HG03045 (cell line): ENCODE measurements at regions not wholly inside any gene's neighbourhood (a gene's known extent, or its start where the extent isn't known, plus 50 kb on each side); places are given as distances from the start of the nearest gene placed in this dataset.

ENCODE experiments used
- ATAC-seq: cut with Tn5 transposase; IDR thresholded peaks from one replicate; pipeline ENCODE4 v1.9.1; 2021; ENCODE audit warnings: mild to moderate bottlenecking, moderate library complexity; ENCODE audit not compliant: unreplicated experiment

DNA sequence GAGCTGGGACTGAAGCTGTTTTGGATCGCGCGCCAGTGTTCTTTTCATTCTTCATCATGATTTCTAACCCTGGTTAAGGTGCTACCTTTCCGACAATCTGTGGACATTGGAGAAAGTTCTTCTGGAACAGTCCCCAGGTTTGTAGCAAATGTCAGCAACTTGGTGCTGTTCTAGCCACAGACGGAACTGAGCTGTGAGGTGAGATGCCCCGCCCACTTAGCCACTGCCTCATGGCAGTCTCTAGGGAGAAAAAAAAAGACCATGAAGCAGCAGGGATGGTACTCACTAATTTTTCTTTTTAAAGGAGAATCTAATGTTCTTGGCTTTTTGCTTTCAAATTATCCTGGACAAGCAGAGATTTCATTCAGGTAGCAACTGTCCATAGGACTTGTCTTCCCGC is 72.1 kb upstream of the STK32A start:
- no peak for ATAC-seq

GRCh38 chr5:147167529-147167928 is 67.3 kb upstream of the STK32A start:
- no peak for ATAC-seq

DNA sequence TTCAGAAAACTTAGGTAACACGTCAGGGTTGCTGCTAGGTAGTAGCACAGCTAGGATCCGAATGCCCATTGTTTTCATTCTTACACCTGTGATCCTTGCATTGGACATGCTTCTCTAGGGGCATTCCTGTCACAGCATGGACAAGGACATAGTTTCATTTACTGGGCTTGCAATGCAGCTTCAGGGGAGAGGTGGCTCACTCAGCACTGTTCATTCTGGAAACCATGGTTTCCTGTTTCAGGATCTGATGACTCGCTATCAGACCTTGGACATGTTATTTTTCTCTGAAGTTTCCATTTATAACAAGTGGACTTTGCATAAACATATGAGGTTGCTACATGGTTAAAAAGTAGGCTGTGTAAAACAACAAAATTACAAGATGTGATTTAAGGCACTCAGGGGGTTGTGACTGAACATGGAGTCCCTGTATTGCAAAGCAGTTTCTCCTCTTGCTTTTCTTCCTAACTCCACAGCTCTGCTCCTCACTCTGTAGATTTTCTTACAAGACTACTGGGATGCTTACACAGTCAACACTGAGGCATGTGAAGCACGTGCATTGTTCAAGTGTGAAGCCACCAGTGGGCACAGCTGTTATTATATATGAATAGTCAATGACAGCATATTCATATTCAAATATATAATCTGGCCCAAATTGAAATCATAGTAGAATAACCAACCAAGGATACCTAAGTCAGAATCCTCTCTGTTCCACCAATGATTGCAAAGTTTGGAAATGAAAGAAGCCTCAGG is 66.1 kb upstream of the STK32A start:
- no peak for ATAC-seq

GRCh38 chr5:147169399-147169798 is 65.4 kb upstream of the STK32A start:
- ATAC-seq, result no peak

GRCh38 chr5:147169901-147170300 is 64.9 kb upstream of the STK32A start:
- ATAC-seq, result no peak

DNA sequence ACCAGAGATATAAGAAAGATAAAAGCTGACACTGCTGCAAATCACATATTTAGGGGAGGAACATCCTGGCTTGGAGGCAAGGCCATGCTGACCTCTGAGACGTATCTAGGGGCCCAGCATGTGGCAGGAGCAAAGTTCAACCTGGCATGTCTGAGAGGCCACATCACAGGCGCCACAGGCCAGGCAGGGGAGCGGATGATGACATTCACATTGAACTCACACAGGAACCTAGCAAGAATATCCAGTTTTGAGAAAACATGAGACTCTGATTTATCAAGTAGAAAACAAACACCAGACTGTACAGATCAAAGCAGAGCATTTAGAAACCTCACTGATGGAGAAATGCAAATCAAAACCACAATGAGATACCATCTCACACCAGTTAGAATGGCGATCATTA is 64.2 kb upstream of the STK32A start:
- no peak for ATAC-seq

GRCh38 chr5:147174671-147175265 is 60.1 kb upstream of the STK32A start:
- no peak for ATAC-seq

GRCh38 chr5:147175516-147176097 is 59.2 kb upstream of the STK32A start:
- ATAC-seq, result no peak

DNA sequence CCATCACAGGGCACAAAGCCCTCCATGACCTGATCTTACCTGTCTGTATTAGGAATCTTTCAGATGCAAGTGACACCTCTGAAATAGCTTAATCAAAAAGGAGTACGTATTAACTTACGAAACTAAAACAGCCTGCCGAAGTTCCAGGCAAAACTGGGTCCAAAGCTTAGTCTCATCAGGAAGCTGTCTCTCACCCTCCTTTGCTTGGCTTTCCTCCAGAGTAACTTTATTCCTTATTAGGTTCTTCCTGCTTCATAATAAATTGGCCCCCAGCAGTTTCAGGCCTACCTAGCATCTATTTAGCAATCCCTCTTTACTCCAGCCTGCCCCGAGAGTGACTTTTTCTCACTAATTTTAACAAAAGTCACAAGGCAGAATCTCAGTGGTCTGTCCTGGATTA is 58.4 kb upstream of the STK32A start:
- ATAC-seq, result no peak

- no peak for ATAC-seq
Observed at GRCh38 chr5:147177125-147177840, 57.5 kb upstream of the STK32A start.

DNA sequence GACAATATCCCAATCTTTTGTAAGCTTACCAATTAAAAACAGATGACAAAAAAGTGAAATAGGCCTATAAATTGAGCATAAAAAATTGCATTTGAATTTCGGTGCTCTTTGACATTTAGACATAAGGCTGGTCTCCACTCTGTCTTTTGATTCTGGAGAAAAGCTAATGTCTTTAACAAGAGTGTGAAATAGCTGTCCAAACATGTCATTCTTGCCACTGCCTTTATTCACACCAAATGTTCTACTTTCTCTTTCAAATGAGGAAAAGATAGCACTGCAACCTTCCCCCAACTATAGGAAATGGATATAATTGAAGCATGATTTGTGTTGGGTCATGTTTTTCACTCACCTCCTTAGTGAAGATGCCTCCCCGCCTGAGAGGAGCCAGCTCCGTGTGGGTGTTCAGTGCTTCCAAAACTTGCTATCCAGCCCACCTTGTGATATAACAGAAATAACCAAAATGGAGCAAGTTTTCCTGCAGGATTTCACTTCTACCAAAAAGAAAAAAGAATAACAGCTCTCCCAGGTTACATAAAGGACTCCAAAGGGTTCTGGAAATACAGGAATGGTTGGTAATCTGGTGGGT is 55.2 kb upstream of the STK32A start:
- ATAC-seq, result no peak

GRCh38 chr5:147180751-147181150 is 54.1 kb upstream of the STK32A start:
- no peak for ATAC-seq
